Activated T-helper 17 cell treated with anti-CD3 and anti-CD28 coated beads, Interleukin-2, amount 50 U/mL, for 72 hours (primary cell): ENCODE measurements at regions not wholly inside any gene's neighbourhood (a gene's known extent, or its start where the extent isn't known, plus 50 kb on each side); places are given as distances from the start of the nearest gene placed in this dataset.
"Not testable (repeated sequence)": the region's sequence is repeated elsewhere in the genome, so short reads cannot be mapped to it uniquely, and the experiment has no call there.

Experiments
- ATAC-seq: fragments of 150-1000 bp; cut with Tn5 transposase; replicated peaks from 2 replicates; pipeline ENCODE4 v1.10.0; 2021; ENCODE audit warnings: mild to moderate bottlenecking, moderate library complexity
- H3K27ac Mint-ChIP-seq: one replicate; pipeline ENCODE4 v1.8.0; 2022; ENCODE audit warnings: mixed read lengths
- H3K27me3 Mint-ChIP-seq: one replicate; pipeline ENCODE4 v1.8.0; 2022; ENCODE audit warnings: mixed read lengths
- H3K36me3 Mint-ChIP-seq: one replicate; pipeline ENCODE4 v1.8.0; 2022; ENCODE audit warnings: low read depth, mild to moderate bottlenecking, mixed read lengths
- H3K4me1 Mint-ChIP-seq: one replicate; pipeline ENCODE4 v1.8.0; 2022; ENCODE audit warnings: mixed read lengths
- H3K4me3 Mint-ChIP-seq: one replicate; pipeline ENCODE4 v1.8.0; 2022; ENCODE audit warnings: mild to moderate bottlenecking, mixed read lengths
- H3K9me3 Mint-ChIP-seq: one replicate; pipeline ENCODE4 v1.8.0; 2022; ENCODE audit warnings: mixed read lengths

GRCh38 chr11:90423378-90423777, 200.5 kb upstream of the CHORDC1 start:
- no peak overlapping the region for H3K27ac Mint-ChIP-seq
- no peaks in the 10 kb centered on the region for H3K36me3 Mint-ChIP-seq
- peaks cover 4% of the 10 kb centered on the region for H3K4me1 Mint-ChIP-seq
- H3K27me3 Mint-ChIP-seq = peaks cover 3% of the 10 kb centered on the region
- no peaks in the 10 kb centered on the region for H3K9me3 Mint-ChIP-seq
- ATAC-seq = no peak
- no peak overlapping the region for H3K4me3 Mint-ChIP-seq

DNA sequence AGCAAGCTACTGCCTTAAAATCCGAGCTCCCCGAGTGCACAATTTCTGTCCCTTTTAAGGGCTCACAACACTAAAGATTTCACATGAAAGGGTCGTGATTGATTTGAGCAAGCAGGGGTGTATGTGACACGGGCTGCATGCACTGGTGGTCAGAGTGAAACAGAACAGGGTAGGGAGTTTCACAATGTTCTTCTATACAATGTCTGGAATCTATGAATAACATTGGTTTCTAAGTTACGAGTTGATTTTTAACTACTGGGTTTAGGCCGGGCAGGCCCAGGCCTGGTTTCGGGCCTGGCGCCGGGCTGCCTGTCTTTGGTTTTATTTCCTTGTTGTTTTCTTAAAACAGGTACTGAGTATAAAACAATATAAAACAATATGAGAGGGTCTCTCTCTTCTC, 199.9 kb upstream of the CHORDC1 start:
- H3K36me3 Mint-ChIP-seq, H3K4me1 Mint-ChIP-seq, H3K27me3 Mint-ChIP-seq, H3K27ac Mint-ChIP-seq, H3K4me3 Mint-ChIP-seq, ATAC-seq, H3K9me3 Mint-ChIP-seq: not testable (repeated sequence)

- Mint-ChIP-seq H3K9me3 (no peaks in the 10 kb centered on the region), H3K4me3 (no peak overlapping the region), H3K4me1 (no peaks in the 10 kb centered on the region), H3K36me3 (no peaks in the 10 kb centered on the region), H3K27ac (no peak overlapping the region), H3K27me3 (no peaks in the 10 kb centered on the region)
- no peak for ATAC-seq
Measured at GRCh38 chr11:90414221-90414620, 191.4 kb upstream of the CHORDC1 start.

- Mint-ChIP-seq H3K9me3 (no peaks in the 10 kb centered on the region), H3K36me3 (no peaks in the 10 kb centered on the region), H3K4me3 (no peak overlapping the region), H3K27ac (no peak overlapping the region), H3K4me1 (no peaks in the 10 kb centered on the region), H3K27me3 (no peaks in the 10 kb centered on the region)
- ATAC-seq = peak; percentile 16
Measured at GRCh38 chr11:90407350-90407749, 184.5 kb upstream of the CHORDC1 start.

GRCh38 chr11:90392692-90393091, 169.8 kb upstream of the CHORDC1 start:
- Mint-ChIP-seq H3K4me1 (no peaks in the 10 kb centered on the region), H3K4me3 (no peak overlapping the region), H3K9me3 (no peaks in the 10 kb centered on the region), H3K27ac (no peak overlapping the region), H3K36me3 (no peaks in the 10 kb centered on the region), H3K27me3 (no peaks in the 10 kb centered on the region)
- no peak for ATAC-seq

GRCh38 chr11:90391756-90392155, 168.9 kb upstream of the CHORDC1 start:
- no peak overlapping the region for H3K27ac Mint-ChIP-seq
- no peaks in the 10 kb centered on the region for H3K27me3 Mint-ChIP-seq
- no peaks in the 10 kb centered on the region for H3K4me1 Mint-ChIP-seq
- no peak for ATAC-seq
- no peaks in the 10 kb centered on the region for H3K36me3 Mint-ChIP-seq
- no peaks in the 10 kb centered on the region for H3K9me3 Mint-ChIP-seq
- no peak overlapping the region for H3K4me3 Mint-ChIP-seq

DNA sequence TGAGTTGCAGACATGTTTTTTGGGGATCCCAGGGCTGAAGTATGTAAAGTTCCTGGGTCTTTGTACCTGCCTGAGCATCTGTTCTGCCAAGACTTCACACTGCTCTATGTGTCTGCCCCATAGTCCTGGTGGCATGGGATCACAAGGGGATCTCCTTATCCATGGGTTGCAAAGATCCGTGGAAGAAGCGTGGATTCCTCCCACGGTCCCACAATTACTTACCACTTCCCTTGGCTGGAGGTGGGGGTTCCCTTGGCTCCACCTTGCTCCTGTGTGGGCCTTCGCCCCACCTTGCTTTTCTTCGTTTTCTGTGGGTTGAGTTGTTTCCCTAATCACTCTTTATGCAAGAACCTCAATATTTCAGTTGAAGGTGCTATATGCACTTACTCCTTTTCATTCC, 157.4 kb upstream of the CHORDC1 start:
- Mint-ChIP-seq H3K4me3 (no peak overlapping the region), H3K27ac (no peak overlapping the region), H3K9me3 (no peaks in the 10 kb centered on the region), H3K27me3 (no peaks in the 10 kb centered on the region), H3K36me3 (no peaks in the 10 kb centered on the region), H3K4me1 (no peaks in the 10 kb centered on the region)
- ATAC-seq = no peak

- H3K36me3 Mint-ChIP-seq = no peaks in the 10 kb centered on the region
- no peak overlapping the region for H3K27ac Mint-ChIP-seq
- H3K27me3 Mint-ChIP-seq = no peaks in the 10 kb centered on the region
- H3K4me3 Mint-ChIP-seq = no peak overlapping the region
- H3K9me3 Mint-ChIP-seq = no peaks in the 10 kb centered on the region
- no peaks in the 10 kb centered on the region for H3K4me1 Mint-ChIP-seq
- no peak for ATAC-seq
Measured at GRCh38 chr11:90373971-90374370, 151.1 kb upstream of the CHORDC1 start.

- Mint-ChIP-seq H3K27me3 (no peaks in the 10 kb centered on the region), H3K36me3 (no peaks in the 10 kb centered on the region), H3K9me3 (no peaks in the 10 kb centered on the region), H3K27ac (no peak overlapping the region), H3K4me1 (no peaks in the 10 kb centered on the region), H3K4me3 (no peak overlapping the region)
- no peak for ATAC-seq
Measured at GRCh38 chr11:90364527-90364926, 141.7 kb upstream of the CHORDC1 start.

- no peak for ATAC-seq
- H3K27ac Mint-ChIP-seq = no peak overlapping the region
- no peaks in the 10 kb centered on the region for H3K9me3 Mint-ChIP-seq
- H3K36me3 Mint-ChIP-seq = no peaks in the 10 kb centered on the region
- H3K4me1 Mint-ChIP-seq = no peaks in the 10 kb centered on the region
- H3K27me3 Mint-ChIP-seq = no peaks in the 10 kb centered on the region
- H3K4me3 Mint-ChIP-seq = no peak overlapping the region
Measured at GRCh38 chr11:90363739-90364138, 140.9 kb upstream of the CHORDC1 start.

- Mint-ChIP-seq H3K27me3 (no peaks in the 10 kb centered on the region), H3K4me3 (no peak overlapping the region), H3K9me3 (no peaks in the 10 kb centered on the region), H3K36me3 (no peaks in the 10 kb centered on the region), H3K4me1 (no peaks in the 10 kb centered on the region), H3K27ac (no peak overlapping the region)
- no peak for ATAC-seq
Measured at GRCh38 chr11:90355200-90355599, 132.4 kb upstream of the CHORDC1 start.

- ATAC-seq = no peak
- Mint-ChIP-seq H3K27me3 (no peaks in the 10 kb centered on the region), H3K4me1 (no peaks in the 10 kb centered on the region), H3K27ac (no peak overlapping the region), H3K36me3 (no peaks in the 10 kb centered on the region), H3K4me3 (no peak overlapping the region), H3K9me3 (no peaks in the 10 kb centered on the region)
Measured at GRCh38 chr11:90349731-90350130, 126.9 kb upstream of the CHORDC1 start.

DNA sequence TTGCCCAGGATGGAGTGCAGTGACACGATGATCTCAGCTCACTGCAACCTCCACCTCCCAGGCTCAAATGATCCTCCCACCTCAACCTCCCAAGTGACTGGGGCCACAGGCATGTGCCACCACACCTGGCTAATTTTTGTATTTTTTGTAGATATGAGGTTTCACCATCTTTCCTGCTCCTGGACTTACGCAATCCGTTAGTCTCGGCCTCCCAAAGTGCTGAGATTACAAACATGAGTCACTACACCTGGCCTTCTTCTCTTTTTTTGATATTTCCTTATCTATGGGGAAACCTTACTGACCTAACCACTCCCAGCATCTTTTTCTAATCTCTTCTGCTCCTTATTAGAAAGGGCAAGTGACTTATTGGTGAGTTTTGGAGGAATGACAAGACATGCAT, 121.7 kb upstream of the CHORDC1 start:
- no peaks in the 10 kb centered on the region for H3K4me1 Mint-ChIP-seq
- no peaks in the 10 kb centered on the region for H3K27me3 Mint-ChIP-seq
- H3K9me3 Mint-ChIP-seq = no peaks in the 10 kb centered on the region
- H3K36me3 Mint-ChIP-seq = no peaks in the 10 kb centered on the region
- no peak overlapping the region for H3K27ac Mint-ChIP-seq
- no peak for ATAC-seq
- no peak overlapping the region for H3K4me3 Mint-ChIP-seq

- no peaks in the 10 kb centered on the region for H3K9me3 Mint-ChIP-seq
- H3K4me3 Mint-ChIP-seq = no peak overlapping the region
Measured at GRCh38 chr11:90343673-90344072, 120.8 kb upstream of the CHORDC1 start.

GRCh38 chr11:90341986-90342385, 119.1 kb upstream of the CHORDC1 start:
- no peaks in the 10 kb centered on the region for H3K27me3 Mint-ChIP-seq
- H3K4me3 Mint-ChIP-seq = no peak overlapping the region
- no peak overlapping the region for H3K27ac Mint-ChIP-seq
- ATAC-seq = no peak
- H3K4me1 Mint-ChIP-seq = no peaks in the 10 kb centered on the region
- H3K9me3 Mint-ChIP-seq = no peaks in the 10 kb centered on the region
- no peaks in the 10 kb centered on the region for H3K36me3 Mint-ChIP-seq

More at GRCh38 chr11:90343673-90344072, 120.8 kb upstream of the CHORDC1 start:
- H3K27me3 Mint-ChIP-seq = no peaks in the 10 kb centered on the region
- H3K4me1 Mint-ChIP-seq = no peaks in the 10 kb centered on the region
- H3K27ac Mint-ChIP-seq = no peak overlapping the region
- no peak for ATAC-seq
- no peaks in the 10 kb centered on the region for H3K36me3 Mint-ChIP-seq

DNA sequence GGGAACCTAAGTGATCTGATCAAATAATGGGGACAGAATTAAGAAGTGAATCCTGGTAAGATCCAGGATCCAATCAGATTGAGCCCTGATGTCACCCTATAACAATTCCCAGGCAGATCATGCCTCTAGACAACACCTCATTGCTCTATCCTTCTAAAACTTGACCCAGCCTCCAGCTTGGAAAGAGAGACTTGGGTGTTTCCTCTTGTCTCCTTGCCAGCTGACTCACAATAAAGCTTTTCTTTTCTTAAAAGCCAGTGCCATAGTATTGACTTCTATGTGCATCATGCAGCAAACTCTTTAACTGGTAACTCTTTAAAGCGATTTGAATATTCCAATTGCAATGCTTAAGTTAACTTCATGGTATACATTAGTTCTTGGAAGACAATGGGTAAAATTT, 109.6 kb upstream of the CHORDC1 start:
- Mint-ChIP-seq H3K36me3 (no peaks in the 10 kb centered on the region), H3K4me1 (no peaks in the 10 kb centered on the region), H3K27me3 (no peaks in the 10 kb centered on the region), H3K27ac (no peak overlapping the region), H3K9me3 (no peaks in the 10 kb centered on the region), H3K4me3 (no peak overlapping the region)
- ATAC-seq = no peak
